ENCODE measurements at regions not wholly inside any gene's neighbourhood (a gene's known extent, or its start where the extent isn't known, plus 50 kb on each side); places are given as distances from the start of the nearest gene placed in this dataset.
A peak's percentile ranks its signal among the peaks of the same experiment; 100 is the strongest.

- no peak for DNase-seq
- 84 to 92% methylated on average over 3 of the region's 3 CpGs for WGBS, 2 donors
- H3K27ac ChIP-seq = peak overlapping the region; percentile 54 to 69 (median 67)
- H3K4me1 ChIP-seq = peaks cover 0 to 30% (median 17%) of the 10 kb centered on the region in 4 donors
- H3K9me3 ChIP-seq = no peaks in the 10 kb centered on the region
- peak in 1 of 4 donors; percentile 65 for TF ChIP-seq EP300 (IDR thresholded peaks at IDR 0.05)
- no peak for TF ChIP-seq CTCF (IDR thresholded peaks at IDR 0.05)
- no peak for TF ChIP-seq POLR2AphosphoS5 (IDR thresholded peaks at IDR 0.05)
- no peak for TF ChIP-seq POLR2A (IDR thresholded peaks at IDR 0.05)
- no peaks in the 10 kb centered on the region for H3K36me3 ChIP-seq
- H3K4me3 ChIP-seq = no peak overlapping the region
- intact Hi-C loops (cut with DNase I) = no loop called here
- H3K27me3 ChIP-seq = no peaks in the 10 kb centered on the region
Measured at GRCh38 chr7:25770670-25771069, 381.3 kb upstream of the NFE2L3 start.

GRCh38 chr7:25771491-25771890 lies 380.5 kb upstream of the NFE2L3 start:
- Histone ChIP-seq H3K4me1 (peaks cover 0 to 38% (median 20%) of the 10 kb centered on the region in 4 donors), H3K27me3 (no peaks in the 10 kb centered on the region), H3K4me3 (no peak overlapping the region), H3K27ac (peak overlapping the region in 3 of 4 donors; percentile 67 to 69 (median 67)), H3K9me3 (no peaks in the 10 kb centered on the region), H3K36me3 (no peaks in the 10 kb centered on the region)
- intact Hi-C loops (cut with DNase I) = no loop called here
- no peak for DNase-seq
- WGBS, 2 donors = 70 to 85% methylated on average over 4 of the region's 4 CpGs
- no peak for TF ChIP-seq POLR2A (IDR thresholded peaks at IDR 0.05)
- TF ChIP-seq CTCF (IDR thresholded peaks at IDR 0.05) = no peak
- no peak for TF ChIP-seq EP300 (IDR thresholded peaks at IDR 0.05)
- TF ChIP-seq POLR2AphosphoS5 (IDR thresholded peaks at IDR 0.05) = no peak

GRCh38 chr7:25772802-25773201 lies 379.2 kb upstream of the NFE2L3 start:
- intact Hi-C loops (cut with DNase I) = no loop called here
- TF ChIP-seq POLR2A (IDR thresholded peaks at IDR 0.05) = no peak
- no peak for TF ChIP-seq EP300 (IDR thresholded peaks at IDR 0.05)
- TF ChIP-seq POLR2AphosphoS5 (IDR thresholded peaks at IDR 0.05) = no peak
- TF ChIP-seq CTCF (IDR thresholded peaks at IDR 0.05) = no peak
- H3K27ac ChIP-seq = peak overlapping the region in 1 of 4 donors; percentile 17
- H3K4me3 ChIP-seq = no peak overlapping the region
- no peaks in the 10 kb centered on the region for H3K9me3 ChIP-seq
- DNase-seq = no peak
- H3K4me1 ChIP-seq = peaks cover 0 to 38% (median 21%) of the 10 kb centered on the region in 4 donors
- no peaks in the 10 kb centered on the region for H3K27me3 ChIP-seq
- H3K36me3 ChIP-seq = no peaks in the 10 kb centered on the region
- WGBS, 2 donors = 95 to 98% methylated on average over 4 of the region's 4 CpGs

GRCh38 chr7:25774675-25775074 lies 377.3 kb upstream of the NFE2L3 start:
- H3K9me3 ChIP-seq = no peaks in the 10 kb centered on the region
- no peak overlapping the region for H3K27ac ChIP-seq
- TF ChIP-seq CTCF (IDR thresholded peaks at IDR 0.05) = no peak
- TF ChIP-seq EP300 (IDR thresholded peaks at IDR 0.05) = no peak
- TF ChIP-seq POLR2AphosphoS5 (IDR thresholded peaks at IDR 0.05) = no peak
- WGBS, 2 donors = 97 to 98% methylated on average over 1 of the region's 1 CpG
- DNase-seq = no peak
- H3K36me3 ChIP-seq = no peaks in the 10 kb centered on the region
- intact Hi-C loops (cut with DNase I) = no loop called here
- no peaks in the 10 kb centered on the region for H3K27me3 ChIP-seq
- H3K4me3 ChIP-seq = no peak overlapping the region
- peaks cover 0 to 37% (median 20%) of the 10 kb centered on the region in 4 donors for H3K4me1 ChIP-seq

GRCh38 chr7:25775570-25775969 lies 376.4 kb upstream of the NFE2L3 start:
- Histone ChIP-seq H3K9me3 (no peaks in the 10 kb centered on the region), H3K27ac (no peak overlapping the region), H3K4me1 (peaks cover 0 to 28% (median 11%) of the 10 kb centered on the region in 4 donors), H3K27me3 (no peaks in the 10 kb centered on the region), H3K4me3 (no peak overlapping the region), H3K36me3 (no peaks in the 10 kb centered on the region)
- intact Hi-C loops (cut with DNase I) = no loop called here
- TF ChIP-seq EP300 (IDR thresholded peaks at IDR 0.05) (no peak), POLR2AphosphoS5 (IDR thresholded peaks at IDR 0.05) (no peak), POLR2A (IDR thresholded peaks at IDR 0.05) (no peak), CTCF (IDR thresholded peaks at IDR 0.05) (no peak)
- 93 to 94% methylated on average over 4 of the region's 4 CpGs for WGBS, 2 donors
- DNase-seq = no peak

All from sigmoid colon (tissue), 6 donors.